EH (cell line): ENCODE measurements at regions not wholly inside any gene's neighbourhood (a gene's known extent, or its start where the extent isn't known, plus 50 kb on each side); places are given as distances from the start of the nearest gene placed in this dataset.

Experiments
- DNase-seq: peaks from one replicate; pipeline ENCODE4 v3.0.0-alpha.2; 2015; ENCODE audit warnings: low read depth

DNA sequence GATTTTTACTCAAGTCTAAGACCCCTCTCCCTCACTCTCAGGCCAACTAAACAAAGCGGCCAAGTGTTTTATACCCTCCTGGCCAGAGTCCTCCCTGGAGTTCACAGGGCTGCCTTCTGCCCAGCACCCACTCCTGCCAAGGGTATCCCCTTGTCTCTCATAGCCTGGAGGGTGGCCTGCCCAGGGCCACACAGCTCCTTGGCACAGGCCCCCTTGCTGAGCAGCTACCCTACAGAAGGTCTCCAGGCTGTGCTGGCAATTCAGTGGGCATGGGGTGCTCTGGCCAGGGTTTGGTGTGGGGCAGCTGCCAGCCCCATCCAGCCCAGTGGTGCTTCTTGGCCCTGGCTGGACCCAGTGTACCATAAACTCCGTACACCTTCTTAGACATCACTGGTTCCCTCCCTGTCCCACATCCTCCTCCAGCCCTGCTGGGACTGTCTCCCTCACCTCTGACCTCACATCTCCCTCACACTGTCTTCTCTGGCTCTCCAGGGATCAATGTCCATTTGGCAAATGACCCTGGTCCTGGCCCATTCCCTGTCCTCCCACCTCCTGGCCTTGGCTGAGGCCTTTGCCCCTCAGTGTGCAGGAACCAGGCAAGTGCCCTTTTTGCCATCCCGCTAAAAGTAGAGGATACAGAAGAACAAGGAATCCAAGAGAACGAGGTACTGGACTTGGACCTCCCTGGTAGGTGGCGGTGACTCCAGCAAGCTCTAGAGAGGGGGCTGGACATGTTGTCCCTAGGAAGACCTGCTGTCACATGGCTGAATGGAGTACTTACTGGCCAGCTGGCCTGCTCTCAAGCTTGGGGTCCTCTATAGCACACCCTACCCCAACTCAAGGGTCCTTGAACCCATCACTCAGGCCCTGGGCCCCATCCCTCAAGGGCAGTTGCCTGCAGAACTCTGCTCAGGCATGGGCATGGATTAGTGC is 50.0 kb upstream of the TRPM1 start:
- no peak for DNase-seq

DNA sequence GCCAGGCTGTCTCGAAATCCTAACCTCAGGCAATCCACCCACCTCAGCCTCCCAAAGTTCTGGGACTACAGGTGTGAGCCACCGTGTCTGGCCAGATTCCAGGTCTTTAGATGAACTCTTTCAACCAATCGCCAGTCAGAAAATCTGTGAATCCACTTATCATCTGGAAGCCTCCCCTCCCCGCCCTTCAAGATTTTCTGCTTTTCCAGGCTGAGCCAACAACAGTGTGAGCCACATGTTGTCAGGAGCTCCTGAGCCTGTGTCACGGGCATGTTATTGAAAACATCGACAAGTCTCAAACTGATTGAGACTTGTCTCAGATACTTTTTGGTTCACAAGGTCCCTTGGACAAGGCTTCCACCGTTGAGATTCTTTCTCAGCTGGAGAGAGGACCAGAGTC is 52.0 kb upstream of the TRPM1 start:
- no peak for DNase-seq

DNA sequence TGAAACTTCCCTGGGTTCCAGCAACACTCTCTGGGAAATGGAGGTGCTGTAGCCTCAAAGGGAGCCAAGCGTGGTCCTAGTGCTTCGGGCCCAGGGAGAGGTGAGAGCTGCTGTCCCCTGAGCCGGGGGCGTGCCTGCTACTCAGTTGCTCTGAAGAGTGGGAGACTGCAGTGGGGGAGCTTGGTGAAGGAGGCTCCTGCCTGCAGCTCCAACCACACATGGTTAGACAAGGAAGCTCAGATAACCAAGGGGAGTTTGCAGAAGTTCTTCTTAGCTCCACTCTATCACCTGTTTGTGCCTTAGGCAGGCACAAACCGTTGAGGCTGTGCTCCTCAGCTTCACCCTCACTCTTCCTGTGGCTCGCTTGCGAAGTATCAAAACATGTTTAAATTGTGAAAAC is 53.6 kb upstream of the TRPM1 start:
- no peak for DNase-seq

DNA sequence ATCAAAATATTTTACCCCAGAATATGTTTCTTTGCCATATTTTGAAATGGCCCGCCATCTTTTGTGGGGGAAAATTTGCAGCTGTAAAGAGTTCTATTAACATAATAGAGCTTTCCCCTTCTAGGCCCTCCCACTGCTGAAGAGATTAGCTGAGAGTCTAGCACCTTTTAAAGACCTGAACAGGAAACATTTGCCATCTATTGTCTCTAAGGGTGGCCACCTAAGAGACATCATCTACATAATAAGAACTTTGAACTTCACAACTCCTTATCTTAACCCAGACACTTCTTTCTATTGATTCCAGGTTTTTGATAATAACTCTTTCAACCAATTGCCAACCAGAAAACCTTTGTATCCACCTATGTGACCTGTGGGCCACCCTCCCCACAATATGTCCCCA is 54.7 kb upstream of the TRPM1 start:
- DNase-seq, result no peak

DNA sequence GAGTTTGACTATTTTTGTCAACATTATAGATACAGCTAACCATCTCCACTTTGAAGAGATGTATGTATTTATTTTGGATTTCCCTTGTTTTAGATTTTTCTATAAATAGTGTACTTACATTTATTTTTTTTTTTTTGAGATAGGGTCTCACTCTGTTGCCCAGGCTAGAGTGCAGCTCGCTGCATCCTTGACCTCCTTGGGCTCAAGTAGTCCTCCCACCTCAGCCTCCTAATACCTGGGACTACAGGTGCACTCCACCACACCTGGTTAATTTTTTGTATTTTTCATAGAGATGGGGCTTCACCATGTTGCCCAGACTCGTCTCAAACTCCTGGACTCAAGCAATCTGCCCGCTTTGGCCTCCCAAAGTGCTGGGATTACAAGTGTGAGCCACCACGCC is 55.3 kb upstream of the TRPM1 start:
- DNase-seq, result no peak

DNA sequence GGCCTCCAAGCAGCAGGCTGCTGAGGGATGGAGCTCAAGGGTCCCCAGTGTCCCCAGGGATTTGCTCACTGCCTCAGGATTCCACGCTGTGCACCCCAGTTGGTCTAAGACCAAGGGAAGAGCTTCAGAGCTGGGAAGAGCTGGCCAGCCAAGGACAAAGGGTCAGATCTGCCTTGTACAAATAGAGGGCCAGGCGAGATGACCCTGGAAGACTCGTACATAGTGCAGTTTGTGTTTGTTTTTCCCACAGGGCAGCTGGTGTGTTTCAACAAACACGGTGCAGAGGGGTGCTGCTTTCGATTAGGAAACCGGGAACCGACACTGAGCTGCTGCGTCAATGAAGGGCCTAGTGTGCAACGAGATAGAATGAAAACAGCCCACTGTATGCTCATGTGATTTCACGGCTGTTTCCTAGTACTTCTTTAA is 56.1 kb upstream of the TRPM1 start:
- DNase-seq, result no peak

DNA sequence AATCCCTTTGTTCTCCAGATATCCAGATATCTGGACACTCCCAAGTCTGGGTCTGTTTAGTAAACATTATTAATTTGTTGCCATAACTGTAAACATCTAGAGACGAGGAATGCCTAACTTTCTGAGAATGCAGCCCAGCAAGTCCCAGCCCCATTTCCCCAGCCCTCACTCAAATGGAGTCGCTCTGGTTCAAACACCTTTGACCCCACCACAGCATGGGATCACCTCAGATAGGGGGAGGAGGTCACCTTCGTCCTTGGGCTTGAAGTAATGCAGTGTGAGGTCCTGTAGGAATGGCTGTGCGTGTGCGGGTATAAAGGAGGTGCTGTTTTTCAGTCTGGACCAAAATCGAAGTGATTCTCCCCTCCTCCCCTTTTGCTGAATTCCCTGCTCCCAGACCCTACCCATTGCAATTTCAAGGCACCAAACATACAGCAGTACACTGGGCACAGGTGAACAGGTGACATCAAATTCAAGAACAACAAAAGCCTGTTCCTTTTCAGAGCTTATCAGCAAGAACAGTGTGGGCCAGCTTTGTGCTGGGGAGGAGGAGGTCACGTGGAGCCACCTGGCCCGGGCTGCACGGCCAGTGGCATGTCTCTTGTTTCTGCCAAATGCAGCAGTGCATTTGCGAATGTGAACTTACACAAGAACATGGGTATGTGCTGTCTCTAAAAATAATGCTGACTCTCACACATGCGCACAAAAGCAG is 57.5 kb upstream of the TRPM1 start:
- no peak for DNase-seq

DNA sequence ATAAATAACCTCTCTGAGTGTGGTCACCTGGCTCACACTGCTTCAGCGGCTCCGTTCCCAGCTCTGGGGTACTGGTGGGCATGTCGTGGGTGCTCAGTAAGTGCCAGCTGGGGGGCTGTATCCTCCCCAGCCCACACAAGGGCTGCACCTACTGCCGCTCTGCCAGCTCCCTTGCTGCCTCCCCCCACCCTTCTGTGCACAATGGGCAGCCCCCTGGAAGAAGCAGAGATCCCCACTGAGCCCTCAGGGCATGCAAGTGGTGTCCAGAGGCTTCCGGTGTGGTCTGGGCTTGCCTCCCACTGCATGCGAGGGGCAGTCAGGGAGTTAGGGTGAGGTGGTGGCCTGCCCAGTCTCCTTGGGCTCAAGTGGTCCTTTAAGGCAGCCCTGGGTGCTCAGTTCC is 58.3 kb upstream of the TRPM1 start:
- no peak for DNase-seq

DNA sequence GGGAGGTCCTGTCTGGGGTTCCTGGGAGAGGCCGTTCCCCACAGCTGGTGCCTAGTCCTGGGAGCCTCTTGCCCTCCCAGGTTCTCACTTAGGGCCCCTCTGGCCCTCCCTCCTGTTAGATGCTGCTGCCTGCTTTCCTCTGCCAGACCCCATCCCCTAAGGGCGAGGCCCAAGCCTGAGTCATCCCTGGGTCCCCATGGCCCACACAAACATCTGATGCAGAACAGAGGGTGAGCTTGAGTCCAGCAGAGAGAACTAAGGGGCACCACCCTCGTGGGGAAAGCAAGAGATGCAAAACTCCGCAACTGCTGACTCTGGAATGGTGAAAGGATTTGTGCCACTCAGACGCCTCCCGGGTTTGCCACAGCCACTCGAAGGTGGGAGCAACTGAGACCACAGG is 58.8 kb upstream of the TRPM1 start:
- no peak for DNase-seq

DNA sequence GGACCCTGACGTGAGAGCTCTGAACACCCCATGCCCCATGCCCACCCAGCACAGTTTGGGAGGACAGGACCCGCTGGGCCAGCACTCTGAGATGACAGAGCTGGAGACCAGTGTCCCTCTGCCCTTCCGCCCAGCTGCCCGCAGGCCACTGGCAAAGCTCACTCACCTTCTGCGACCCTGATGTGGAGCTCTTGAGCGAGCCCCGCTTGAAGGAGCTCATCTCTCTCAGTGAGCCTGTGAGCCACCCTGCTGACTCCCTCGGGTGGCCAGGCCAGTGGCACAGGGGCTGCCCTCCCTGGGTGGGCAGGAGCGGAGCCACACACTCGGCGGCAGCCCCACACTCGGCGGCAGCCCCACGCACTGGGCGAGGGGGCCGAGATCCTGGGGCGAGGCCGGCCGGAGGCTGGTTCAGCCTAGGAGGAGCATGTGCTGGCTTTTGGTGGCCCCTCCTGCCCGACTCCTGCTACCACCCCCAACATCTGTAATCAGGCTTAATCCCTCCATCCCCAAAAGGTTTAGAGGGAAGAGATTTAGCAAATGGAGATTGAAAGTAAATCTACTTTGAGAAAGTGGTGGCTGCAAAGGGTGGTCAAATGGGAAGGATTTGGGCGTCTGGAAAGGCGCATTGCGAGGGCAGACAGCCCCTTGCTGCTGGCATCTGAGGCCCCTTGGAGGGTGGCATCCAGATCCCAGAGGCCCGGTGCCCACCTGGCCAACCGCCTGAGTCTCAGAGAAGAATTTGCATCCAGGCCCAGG is 59.4 kb upstream of the TRPM1 start:
- DNase-seq, result no peak

DNA sequence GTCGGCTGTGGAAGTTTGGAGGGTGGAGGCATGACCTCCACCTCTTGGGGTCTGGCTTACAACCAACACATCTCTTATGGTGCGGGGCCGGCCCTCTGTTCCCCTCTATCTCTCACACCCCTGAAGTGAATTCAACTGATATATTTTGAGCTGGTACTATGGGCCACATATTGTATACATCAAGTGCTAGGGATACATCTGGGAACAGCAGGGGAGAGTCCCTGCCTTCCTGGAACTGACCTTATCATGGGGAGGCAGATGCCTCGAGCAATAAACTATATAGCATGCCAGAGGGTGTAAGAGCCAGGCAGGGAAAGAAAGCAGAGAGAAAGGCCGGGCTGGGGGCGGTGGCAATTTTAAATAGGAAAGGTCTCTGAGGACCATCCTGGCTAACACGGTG is 60.4 kb upstream of the TRPM1 start:
- no peak for DNase-seq

DNA sequence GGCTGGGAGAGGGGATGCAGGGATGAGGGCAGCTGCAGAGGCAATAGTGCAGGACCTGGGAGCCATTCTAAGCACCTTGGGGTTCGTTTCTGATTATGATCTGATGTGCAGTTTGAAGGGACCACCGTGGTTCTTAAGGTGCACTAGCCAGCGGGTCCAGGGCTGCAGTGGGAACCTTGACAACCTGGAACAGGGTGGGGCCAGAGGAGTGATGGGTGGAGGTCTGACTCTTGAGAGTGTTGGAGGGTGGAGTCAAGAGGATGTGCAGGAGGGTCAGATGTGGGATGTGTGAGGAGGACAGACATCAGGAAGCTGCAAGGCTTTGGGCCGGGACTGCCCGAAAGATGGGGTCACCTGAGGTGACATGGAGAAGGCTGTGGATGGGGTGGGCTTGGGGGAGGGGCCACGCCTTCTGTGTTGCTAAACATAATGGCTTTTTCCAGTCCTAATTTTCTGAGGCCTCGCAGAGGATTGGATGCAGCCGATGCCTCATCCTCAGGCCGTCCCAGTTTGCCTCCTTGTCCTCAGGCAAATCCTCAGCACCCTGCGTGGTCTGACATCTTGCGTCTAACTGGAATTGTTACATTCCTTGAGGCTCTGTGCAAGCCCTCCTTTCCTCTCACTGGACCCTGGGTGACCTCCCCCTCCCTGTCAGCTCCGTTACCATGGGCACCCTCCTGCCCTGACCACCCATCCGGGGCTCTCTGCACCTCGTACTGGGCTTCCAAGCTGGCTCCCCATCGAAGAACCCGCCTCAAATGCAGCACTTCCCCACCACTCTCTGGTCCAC is 61.4 kb upstream of the TRPM1 start:
- DNase-seq, result no peak

DNA sequence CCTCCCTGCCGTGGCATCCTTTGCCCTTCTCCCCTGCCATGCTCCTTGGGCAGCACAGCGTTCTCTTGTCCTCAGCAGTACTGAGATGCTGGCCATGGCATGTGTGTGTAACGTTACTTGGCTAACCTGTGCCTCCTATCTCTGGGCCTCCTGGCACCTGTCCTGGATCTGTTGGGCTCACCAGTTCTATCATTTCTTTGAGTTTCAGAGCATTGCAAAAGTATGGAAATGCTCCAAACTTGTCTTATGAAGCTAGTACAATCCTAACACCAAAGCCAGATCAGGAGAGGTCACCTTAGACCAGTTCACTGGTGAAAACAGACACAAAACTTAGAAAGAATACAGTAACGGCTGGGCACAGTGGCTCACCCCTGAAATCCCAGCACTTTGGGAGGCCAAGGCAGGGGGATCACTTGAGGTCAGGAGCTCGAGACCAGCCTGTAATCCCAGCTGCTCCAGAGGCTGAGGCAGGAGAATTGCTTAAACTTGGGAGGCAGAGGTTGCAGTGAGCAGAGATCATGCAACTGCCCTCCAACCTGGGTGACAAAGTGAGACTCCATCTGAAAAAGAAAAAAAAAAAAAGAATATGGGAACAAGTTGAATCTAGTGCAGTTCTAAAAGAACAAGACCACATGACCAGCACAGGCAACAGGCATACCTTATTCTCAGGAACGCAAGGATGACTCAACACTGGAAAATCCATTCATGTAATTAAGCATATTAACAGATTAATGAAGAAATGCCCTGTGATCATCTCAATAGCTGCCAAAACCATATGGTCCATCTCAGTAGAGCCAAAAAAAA is 62.4 kb upstream of the TRPM1 start:
- DNase-seq, result peak; percentile 6

DNA sequence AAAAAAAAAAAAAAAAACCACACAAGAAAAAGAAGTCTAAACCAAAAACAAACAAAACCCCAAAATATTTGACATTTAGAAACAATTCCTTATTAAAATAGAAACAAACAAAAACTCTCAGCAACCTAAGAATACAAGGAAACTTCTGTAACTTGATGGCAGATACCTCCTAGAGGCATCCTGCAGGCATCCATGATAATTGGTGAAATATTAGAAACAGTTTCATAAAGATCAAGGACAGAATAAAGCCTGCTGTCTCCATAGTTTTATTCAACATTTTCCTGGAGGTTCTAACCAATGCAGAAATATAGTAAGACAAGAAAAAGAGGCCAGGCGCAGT is 63.0 kb upstream of the TRPM1 start:
- no peak for DNase-seq

DNA sequence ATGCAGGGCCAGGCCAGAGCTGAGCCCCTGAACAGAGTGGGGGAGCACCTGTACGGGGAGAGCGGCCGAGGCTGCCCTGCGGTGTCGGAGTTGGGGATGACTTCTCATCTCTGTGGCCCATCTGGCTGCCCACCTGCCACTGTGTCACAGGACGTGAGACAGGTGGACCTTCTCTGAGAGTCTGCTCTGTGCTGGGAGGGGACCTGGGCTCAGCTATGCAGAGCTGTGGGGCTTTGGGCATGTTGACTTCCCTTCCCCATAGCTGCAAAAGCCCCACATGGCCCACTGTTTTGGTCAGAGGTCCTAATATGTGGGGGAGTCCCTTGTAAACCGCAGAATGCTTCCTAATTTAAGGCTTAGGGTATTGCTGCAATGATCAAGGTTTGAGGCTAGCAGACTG is 68.0 kb upstream of the TRPM1 start:
- no peak for DNase-seq

DNA sequence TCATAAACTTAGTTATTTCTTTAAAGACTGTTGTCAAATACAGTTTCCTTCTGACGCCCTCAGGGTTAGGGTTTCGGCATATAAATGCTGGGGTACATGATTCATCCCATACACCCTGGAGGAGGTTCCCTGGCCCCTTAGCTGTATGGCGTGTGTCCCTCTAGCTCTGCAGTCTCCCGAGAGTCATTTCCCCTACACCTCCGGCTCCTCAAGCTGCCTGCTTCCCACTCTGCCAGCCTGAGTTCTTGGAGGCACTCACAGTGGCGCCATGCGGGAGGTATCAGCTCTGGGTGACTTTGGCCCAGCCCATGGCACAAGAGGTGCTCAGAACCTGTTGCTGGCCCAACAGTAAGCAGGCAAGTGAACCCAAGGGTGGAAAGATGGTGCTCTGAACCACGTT is 70.2 kb upstream of the TRPM1 start:
- DNase-seq, result no peak

DNA sequence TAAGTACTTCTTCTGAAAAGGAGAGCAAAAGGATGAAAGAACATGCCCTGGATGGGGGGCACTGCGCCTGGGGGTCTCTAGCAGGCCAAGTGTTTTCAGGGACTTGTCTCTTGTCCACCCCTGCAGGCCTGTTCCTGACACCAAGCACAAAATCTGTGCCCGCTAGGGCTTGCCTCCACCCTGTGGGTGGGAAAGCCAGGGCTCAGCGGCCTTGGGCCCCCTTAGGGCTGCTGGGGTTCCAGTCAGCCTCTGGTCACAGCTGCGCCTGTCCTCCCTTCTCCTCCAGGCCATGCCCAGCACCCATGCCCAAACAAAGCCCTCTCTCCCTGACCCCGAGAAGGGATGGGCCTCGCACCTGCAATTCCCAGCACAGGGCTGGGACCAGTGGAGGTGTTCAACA is 71.1 kb upstream of the TRPM1 start:
- DNase-seq, result no peak

DNA sequence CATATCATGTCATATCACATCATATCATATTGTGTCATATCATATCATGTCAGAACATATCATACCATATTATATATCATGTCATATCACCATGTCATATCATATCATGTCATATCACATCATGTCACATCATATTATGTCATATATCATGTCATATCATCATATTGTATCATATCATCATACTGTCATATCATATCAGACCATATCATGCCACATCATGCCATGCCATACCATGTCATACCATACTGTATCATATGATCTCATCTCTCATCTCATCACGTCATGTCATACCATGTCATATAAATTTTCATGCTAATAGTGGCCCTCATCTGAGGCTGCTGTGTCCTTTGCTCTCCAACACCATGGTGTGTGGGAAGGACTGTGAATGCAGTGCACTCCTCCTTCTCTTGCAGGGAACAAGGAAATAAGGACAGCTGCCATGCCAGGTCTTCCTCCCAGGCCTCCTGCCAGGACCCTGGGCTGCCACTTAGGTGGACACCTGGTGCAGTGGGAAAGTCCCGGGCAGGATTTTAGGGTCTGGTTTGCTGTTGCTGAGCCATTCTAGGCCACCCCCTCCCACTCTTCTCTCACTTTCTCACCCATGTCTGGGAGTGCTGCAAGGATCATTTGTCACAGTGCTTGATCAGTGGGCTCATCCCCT is 72.4 kb upstream of the TRPM1 start:
- DNase-seq, result no peak

DNA sequence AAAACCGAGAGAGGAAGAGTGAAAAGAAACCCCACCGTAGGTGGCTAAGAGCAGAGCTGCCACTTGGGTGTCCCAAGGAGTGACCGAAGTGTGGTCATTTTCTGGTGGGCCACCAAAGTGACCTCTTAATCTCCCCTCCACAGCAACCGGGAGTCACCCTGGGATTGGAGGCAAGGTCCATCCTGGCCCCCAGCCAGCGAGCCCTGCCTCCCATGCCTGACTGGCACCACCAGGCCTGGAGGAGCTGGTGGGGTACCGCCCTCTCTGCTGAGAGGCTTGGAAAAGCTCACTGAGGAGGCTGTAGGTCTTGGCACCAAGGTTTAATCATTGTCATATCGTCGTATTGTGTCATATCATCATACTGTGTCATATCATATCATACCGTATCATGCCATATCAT is 74.0 kb upstream of the TRPM1 start:
- no peak for DNase-seq

DNA sequence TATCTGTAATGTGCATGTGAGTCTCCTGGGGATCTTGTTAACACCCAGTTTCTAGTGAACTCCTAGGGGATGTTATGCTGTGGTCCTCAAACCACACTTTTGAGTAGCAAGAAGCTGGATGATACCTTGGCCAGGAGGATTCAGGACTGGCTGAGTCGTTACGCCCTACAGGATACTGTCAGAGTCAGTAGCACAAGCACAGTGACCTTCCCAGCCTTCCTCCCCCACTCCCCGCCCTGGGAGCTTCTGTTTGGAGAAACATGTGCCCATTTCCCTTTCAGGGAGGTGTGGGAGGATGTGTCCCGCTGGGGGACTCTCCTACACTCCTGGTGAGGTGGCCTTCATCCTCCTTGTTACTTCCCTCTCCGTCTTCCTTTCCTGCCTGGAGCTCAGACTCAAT is 76.4 kb upstream of the TRPM1 start:
- DNase-seq, result no peak

DNA sequence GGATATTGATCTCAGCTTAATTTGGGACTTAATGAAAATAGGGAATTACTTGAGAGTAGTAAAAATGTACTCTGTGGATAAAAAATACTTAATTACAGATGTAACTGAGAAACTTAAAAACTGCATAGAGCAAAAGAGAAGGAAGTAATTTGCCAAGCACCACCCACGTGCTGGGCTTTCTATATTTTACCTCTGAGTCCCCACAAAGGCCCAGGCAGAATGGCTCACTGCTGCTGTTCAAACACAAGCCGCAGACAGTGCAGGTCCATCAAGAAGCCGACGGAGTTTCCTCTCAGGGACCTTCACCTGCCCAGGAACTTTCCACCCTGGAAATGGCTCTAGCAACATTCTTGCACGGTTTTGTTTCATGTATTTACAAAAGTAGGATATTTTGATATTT is 77.2 kb upstream of the TRPM1 start:
- DNase-seq, result no peak
